Stimulated activated naive CD8-positive, alpha-beta T cell treated with anti-CD3 and anti-CD28 coated beads, Interleukin-15, Interleukin-2, amounts not matched to agents 100 ng/mL and 50 ng/mL, for 24 hours (primary cell): ENCODE measurements at regions not wholly inside any gene's neighbourhood (a gene's known extent, or its start where the extent isn't known, plus 50 kb on each side); places are given as distances from the start of the nearest gene placed in this dataset.
"Not testable (repeated sequence)": the region's sequence is repeated elsewhere in the genome, so short reads cannot be mapped to it uniquely, and the experiment has no call there.

Experiments
- H3K27ac Mint-ChIP-seq: one replicate; pipeline ENCODE4 v1.8.0; 2021; ENCODE audit warnings: mild to moderate bottlenecking, mixed read lengths
- H3K27me3 Mint-ChIP-seq: one replicate; pipeline ENCODE4 v1.8.0; 2021; ENCODE audit warnings: mixed read lengths
- H3K36me3 Mint-ChIP-seq: one replicate; pipeline ENCODE4 v1.8.0; 2021; ENCODE audit warnings: low read depth, mixed read lengths
- H3K4me1 Mint-ChIP-seq: one replicate; pipeline ENCODE4 v1.8.0; 2021; ENCODE audit warnings: low read depth, mixed read lengths
- H3K4me3 Mint-ChIP-seq: one replicate; pipeline ENCODE4 v1.8.0; 2021; ENCODE audit warnings: mild to moderate bottlenecking, mixed read lengths
- H3K9me3 Mint-ChIP-seq: one replicate; pipeline ENCODE4 v1.8.0; 2021; ENCODE audit warnings: mixed read lengths

GRCh38 chr9:64130325-64130724 is 1154.7 kb downstream of the FOXD4L5 start:
- not testable (repeated sequence) for H3K9me3 Mint-ChIP-seq, H3K4me1 Mint-ChIP-seq, H3K4me3 Mint-ChIP-seq, H3K36me3 Mint-ChIP-seq, H3K27me3 Mint-ChIP-seq, H3K27ac Mint-ChIP-seq

- Mint-ChIP-seq H3K36me3 (no peaks in the 10 kb centered on the region), H3K9me3 (no peaks in the 10 kb centered on the region), H3K27ac (no peak overlapping the region), H3K27me3 (no peaks in the 10 kb centered on the region), H3K4me3 (no peak overlapping the region), H3K4me1 (no peaks in the 10 kb centered on the region)
Measured at GRCh38 chr9:64128572-64128971, 1156.4 kb downstream of the FOXD4L5 start.

GRCh38 chr9:64121602-64122001 is 1163.4 kb downstream of the FOXD4L5 start:
- H3K9me3 Mint-ChIP-seq, H3K4me1 Mint-ChIP-seq, H3K36me3 Mint-ChIP-seq, H3K4me3 Mint-ChIP-seq, H3K27me3 Mint-ChIP-seq, H3K27ac Mint-ChIP-seq: not testable (repeated sequence)

- H3K27ac Mint-ChIP-seq, H3K27me3 Mint-ChIP-seq, H3K4me3 Mint-ChIP-seq, H3K36me3 Mint-ChIP-seq, H3K9me3 Mint-ChIP-seq, H3K4me1 Mint-ChIP-seq: not testable (repeated sequence)
Measured at GRCh38 chr9:64117329-64117728, 1167.7 kb downstream of the FOXD4L5 start.

GRCh38 chr9:64107867-64108266 is 1177.1 kb downstream of the FOXD4L5 start:
- H3K4me1 Mint-ChIP-seq, H3K36me3 Mint-ChIP-seq: not testable (repeated sequence)

GRCh38 chr9:64107211-64107610 is 1177.8 kb downstream of the FOXD4L5 start:
- not testable (repeated sequence) for H3K36me3 Mint-ChIP-seq, H3K4me3 Mint-ChIP-seq, H3K27ac Mint-ChIP-seq, H3K27me3 Mint-ChIP-seq, H3K9me3 Mint-ChIP-seq, H3K4me1 Mint-ChIP-seq

More at GRCh38 chr9:64107867-64108266, 1177.1 kb downstream of the FOXD4L5 start:
- H3K27me3 Mint-ChIP-seq, H3K9me3 Mint-ChIP-seq, H3K4me3 Mint-ChIP-seq, H3K27ac Mint-ChIP-seq: not testable (repeated sequence)

GRCh38 chr9:64105193-64105592 is 1179.8 kb downstream of the FOXD4L5 start:
- not testable (repeated sequence) for H3K27ac Mint-ChIP-seq, H3K4me3 Mint-ChIP-seq, H3K4me1 Mint-ChIP-seq, H3K27me3 Mint-ChIP-seq, H3K36me3 Mint-ChIP-seq
- H3K9me3 Mint-ChIP-seq: peaks cover 10% of the 10 kb centered on the region

GRCh38 chr9:64101504-64101903 is 1183.5 kb downstream of the FOXD4L5 start:
- H3K9me3 Mint-ChIP-seq: peaks cover 11% of the 10 kb centered on the region
- H3K4me3 Mint-ChIP-seq, H3K27ac Mint-ChIP-seq, H3K36me3 Mint-ChIP-seq, H3K27me3 Mint-ChIP-seq, H3K4me1 Mint-ChIP-seq: not testable (repeated sequence)

GRCh38 chr9:64100571-64101155 is 1184.3 kb downstream of the FOXD4L5 start:
- peaks cover 11% of the 10 kb centered on the region for H3K9me3 Mint-ChIP-seq
- H3K4me3 Mint-ChIP-seq, H3K27me3 Mint-ChIP-seq, H3K36me3 Mint-ChIP-seq, H3K27ac Mint-ChIP-seq, H3K4me1 Mint-ChIP-seq: not testable (repeated sequence)

- not testable (repeated sequence) for H3K4me1 Mint-ChIP-seq, H3K9me3 Mint-ChIP-seq, H3K4me3 Mint-ChIP-seq, H3K36me3 Mint-ChIP-seq, H3K27ac Mint-ChIP-seq, H3K27me3 Mint-ChIP-seq
Measured at GRCh38 chr9:64085998-64086397, 1199.0 kb downstream of the FOXD4L5 start.

- not testable (repeated sequence) for H3K4me3 Mint-ChIP-seq, H3K4me1 Mint-ChIP-seq, H3K27ac Mint-ChIP-seq
Measured at GRCh38 chr9:64071358-64072253, 1213.4 kb downstream of the FOXD4L5 start.

GRCh38 chr9:64070611-64071357 is 1214.2 kb downstream of the FOXD4L5 start:
- H3K27me3 Mint-ChIP-seq, H3K4me3 Mint-ChIP-seq, H3K4me1 Mint-ChIP-seq, H3K27ac Mint-ChIP-seq, H3K9me3 Mint-ChIP-seq, H3K36me3 Mint-ChIP-seq: not testable (repeated sequence)

More at GRCh38 chr9:64071358-64072253, 1213.4 kb downstream of the FOXD4L5 start:
- H3K27me3 Mint-ChIP-seq, H3K36me3 Mint-ChIP-seq, H3K9me3 Mint-ChIP-seq: not testable (repeated sequence)

- H3K36me3 Mint-ChIP-seq, H3K27ac Mint-ChIP-seq, H3K4me3 Mint-ChIP-seq, H3K4me1 Mint-ChIP-seq, H3K27me3 Mint-ChIP-seq, H3K9me3 Mint-ChIP-seq: not testable (repeated sequence)
Measured at GRCh38 chr9:64070083-64070482, 1214.9 kb downstream of the FOXD4L5 start.

- peaks cover 8% of the 10 kb centered on the region for H3K9me3 Mint-ChIP-seq
Measured at GRCh38 chr9:64066736-64067368, 1218.2 kb downstream of the FOXD4L5 start.

GRCh38 chr9:64061013-64061627 is 1223.9 kb downstream of the FOXD4L5 start:
- Mint-ChIP-seq H3K4me1 (no peaks in the 10 kb centered on the region), H3K36me3 (peaks cover 5% of the 10 kb centered on the region), H3K9me3 (peaks cover 8% of the 10 kb centered on the region), H3K27ac (no peak overlapping the region), H3K4me3 (no peak overlapping the region), H3K27me3 (no peaks in the 10 kb centered on the region)

More at GRCh38 chr9:64066736-64067368, 1218.2 kb downstream of the FOXD4L5 start:
- no peaks in the 10 kb centered on the region for H3K4me1 Mint-ChIP-seq
- no peak overlapping the region for H3K27ac Mint-ChIP-seq
- H3K4me3 Mint-ChIP-seq: no peak overlapping the region
- no peaks in the 10 kb centered on the region for H3K27me3 Mint-ChIP-seq
- H3K36me3 Mint-ChIP-seq: peaks cover 5% of the 10 kb centered on the region
